ENCODE measurements at regions not wholly inside any gene's neighbourhood (a gene's known extent, or its start where the extent isn't known, plus 50 kb on each side); places are given as distances from the start of the nearest gene placed in this dataset.

DNA sequence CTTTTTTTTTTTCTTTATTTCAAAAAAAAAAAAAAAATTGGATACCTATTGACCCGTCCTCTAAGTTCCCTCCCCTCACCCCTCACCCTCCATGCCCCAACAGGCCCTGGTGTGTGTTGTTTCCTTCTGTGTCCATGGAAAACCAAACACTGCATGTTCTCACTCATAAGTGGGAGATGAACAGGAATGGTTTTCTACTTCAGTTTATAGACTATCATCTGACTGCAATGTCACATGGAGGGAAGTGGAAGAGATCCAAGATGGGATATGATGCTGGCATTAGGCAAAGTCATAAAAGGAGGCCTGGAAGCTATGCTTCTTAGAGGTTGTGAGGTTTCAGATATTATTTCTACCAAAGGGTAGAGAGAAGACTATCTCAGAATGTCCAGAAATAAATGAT is 237.5 kb downstream of the MAFB start:
- Histone ChIP-seq H3K4me3 (no peak overlapping the region), H3K36me3 (no peaks in the 10 kb centered on the region), H3K27ac (no peak overlapping the region), H3K4me1 (no peaks in the 10 kb centered on the region), H3K9me3 (no peaks in the 10 kb centered on the region), H3K27me3 (peaks cover 0 to 8% (median 0%) of the 10 kb centered on the region in 9 donors)
- no peak for DNase-seq
- WGBS, 4 donors, result 58 to 76% (median 72%) methylated on average over 1 of the region's 1 CpG
- TF ChIP-seq, protein P1, sequence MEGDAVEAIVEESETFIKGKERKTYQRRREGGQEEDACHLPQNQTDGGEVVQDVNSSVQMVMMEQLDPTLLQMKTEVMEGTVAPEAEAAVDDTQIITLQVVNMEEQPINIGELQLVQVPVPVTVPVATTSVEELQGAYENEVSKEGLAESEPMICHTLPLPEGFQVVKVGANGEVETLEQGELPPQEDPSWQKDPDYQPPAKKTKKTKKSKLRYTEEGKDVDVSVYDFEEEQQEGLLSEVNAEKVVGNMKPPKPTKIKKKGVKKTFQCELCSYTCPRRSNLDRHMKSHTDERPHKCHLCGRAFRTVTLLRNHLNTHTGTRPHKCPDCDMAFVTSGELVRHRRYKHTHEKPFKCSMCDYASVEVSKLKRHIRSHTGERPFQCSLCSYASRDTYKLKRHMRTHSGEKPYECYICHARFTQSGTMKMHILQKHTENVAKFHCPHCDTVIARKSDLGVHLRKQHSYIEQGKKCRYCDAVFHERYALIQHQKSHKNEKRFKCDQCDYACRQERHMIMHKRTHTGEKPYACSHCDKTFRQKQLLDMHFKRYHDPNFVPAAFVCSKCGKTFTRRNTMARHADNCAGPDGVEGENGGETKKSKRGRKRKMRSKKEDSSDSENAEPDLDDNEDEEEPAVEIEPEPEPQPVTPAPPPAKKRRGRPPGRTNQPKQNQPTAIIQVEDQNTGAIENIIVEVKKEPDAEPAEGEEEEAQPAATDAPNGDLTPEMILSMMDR (IDR thresholded peaks at IDR 0.05), result no peak
- TF ChIP-seq POLR2A (IDR thresholded peaks at IDR 0.05), result no peak
- intact Hi-C loops (cut with DNase I), result no loop called here
- ATAC-seq, result no peak

DNA sequence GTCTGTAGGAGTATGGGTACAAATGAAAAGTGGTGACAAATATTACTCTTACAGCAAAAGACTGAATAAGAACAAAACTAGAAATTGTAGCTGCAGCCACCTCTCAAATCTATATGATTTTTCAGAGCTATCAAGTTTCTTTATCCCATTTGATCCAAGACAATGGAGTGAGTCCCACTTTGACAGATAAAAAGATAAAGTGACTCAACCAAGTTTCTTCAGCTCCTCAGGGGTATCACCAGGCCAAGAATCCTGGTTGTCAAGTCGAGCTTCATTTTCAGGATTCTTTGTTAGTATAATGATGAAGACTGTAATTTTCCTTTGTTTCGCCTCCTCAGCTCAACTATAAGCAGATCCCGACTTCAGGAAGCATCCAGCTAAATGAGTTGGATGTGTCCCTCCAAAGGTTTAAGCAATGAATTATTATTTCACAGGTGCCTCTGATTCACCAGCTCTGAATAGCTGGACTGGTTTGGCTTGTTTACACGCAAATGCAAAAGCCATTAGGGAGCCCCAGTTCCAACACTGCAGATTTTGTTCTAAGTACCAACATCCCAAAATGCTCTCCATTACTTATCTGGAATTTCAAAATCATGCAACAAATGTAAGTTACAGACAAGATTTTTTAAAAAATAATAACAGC is 238.9 kb downstream of the MAFB start:
- Histone ChIP-seq H3K4me3 (no peak overlapping the region), H3K4me1 (no peaks in the 10 kb centered on the region), H3K27ac (no peak overlapping the region), H3K36me3 (no peaks in the 10 kb centered on the region), H3K9me3 (no peaks in the 10 kb centered on the region), H3K27me3 (peaks cover 0 to 8% (median 0%) of the 10 kb centered on the region in 9 donors)
- no peak for DNase-seq
- 74 to 81% (median 78%) methylated on average over 4 of the region's 4 CpGs for WGBS, 4 donors
- TF ChIP-seq, protein P1 (IDR thresholded peaks at IDR 0.05), result no peak
- no peak for TF ChIP-seq POLR2A (IDR thresholded peaks at IDR 0.05)
- ATAC-seq, result no peak
- intact Hi-C loops (cut with DNase I), result no loop called here

DNA sequence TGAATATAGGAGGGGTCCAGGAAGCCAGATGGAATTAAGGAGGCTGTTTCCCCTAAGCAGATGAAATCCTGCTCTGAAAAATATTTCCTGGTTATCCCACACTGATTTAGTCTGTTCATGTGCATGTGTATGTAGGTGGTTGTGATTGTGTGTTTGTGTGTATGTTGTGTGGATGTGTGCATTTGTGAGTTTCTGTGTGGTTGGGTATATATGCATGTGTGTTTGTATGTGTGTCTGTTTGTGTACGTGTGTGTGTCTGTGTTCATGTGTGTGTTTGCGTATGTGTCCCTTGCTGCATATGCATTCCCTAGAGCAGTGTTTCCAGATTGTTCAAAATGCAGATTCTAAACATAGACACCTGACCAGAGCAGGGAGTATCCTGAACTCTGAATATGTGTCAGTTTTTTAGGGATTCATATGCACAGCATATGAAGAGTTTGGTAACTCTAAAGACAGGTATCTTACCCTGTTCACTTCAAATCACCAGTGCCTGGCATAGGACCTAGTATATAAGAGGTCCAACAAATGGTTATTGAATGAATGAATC is 239.8 kb downstream of the MAFB start:
- H3K4me3 ChIP-seq, result no peak overlapping the region
- TF ChIP-seq, protein P1 (IDR thresholded peaks at IDR 0.05), result no peak
- no peak for TF ChIP-seq POLR2A (IDR thresholded peaks at IDR 0.05)
- no peak for DNase-seq
- peaks cover 0 to 7% (median 0%) of the 10 kb centered on the region in 9 donors for H3K27me3 ChIP-seq
- H3K9me3 ChIP-seq, result no peaks in the 10 kb centered on the region
- H3K36me3 ChIP-seq, result no peaks in the 10 kb centered on the region
- intact Hi-C loops (cut with DNase I), result no loop called here
- 83 to 92% (median 89%) methylated on average over 2 of the region's 2 CpGs for WGBS, 4 donors
- no peak overlapping the region for H3K27ac ChIP-seq
- no peak for ATAC-seq
- no peaks in the 10 kb centered on the region for H3K4me1 ChIP-seq

DNA sequence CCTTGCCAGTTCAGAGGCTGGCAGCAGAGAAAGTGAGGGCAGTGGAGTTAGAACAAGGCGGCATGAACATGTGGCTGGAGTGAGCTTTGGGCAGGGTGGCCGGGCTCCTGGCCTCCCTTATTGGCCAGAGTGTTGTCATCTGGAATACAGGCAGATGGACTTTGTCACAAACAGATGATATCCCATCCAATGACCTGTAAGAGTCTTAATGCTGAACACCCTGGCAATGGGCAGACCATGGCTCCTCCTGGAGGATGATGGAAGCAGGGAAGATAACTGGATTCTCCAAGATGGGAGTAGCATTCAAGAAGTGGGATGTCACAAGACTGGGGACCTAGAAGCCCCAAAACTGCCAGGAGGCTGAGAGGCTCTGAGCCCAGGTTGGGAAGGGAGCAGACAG is 242.1 kb downstream of the MAFB start:
- 69 to 76% (median 73%) methylated on average over 2 of the region's 2 CpGs for WGBS, 4 donors
- Histone ChIP-seq H3K9me3 (no peaks in the 10 kb centered on the region), H3K4me3 (no peak overlapping the region), H3K4me1 (peaks cover 0 to 18% (median 0%) of the 10 kb centered on the region in 12 donors), H3K27ac (no peak overlapping the region), H3K36me3 (no peaks in the 10 kb centered on the region), H3K27me3 (peaks cover 0 to 8% (median 0%) of the 10 kb centered on the region in 9 donors)
- no peak for ATAC-seq
- TF ChIP-seq, protein P1 (IDR thresholded peaks at IDR 0.05), result no peak
- TF ChIP-seq POLR2A (IDR thresholded peaks at IDR 0.05), result no peak
- intact Hi-C loops (cut with DNase I), result no loop called here
- DNase-seq, result no peak
